ENCODE measurements at regions not wholly inside any gene's neighbourhood (a gene's known extent, or its start where the extent isn't known, plus 50 kb on each side); places are given as distances from the start of the nearest gene placed in this dataset.
A peak's percentile ranks its signal among the peaks of the same experiment; 100 is the strongest.

DNA sequence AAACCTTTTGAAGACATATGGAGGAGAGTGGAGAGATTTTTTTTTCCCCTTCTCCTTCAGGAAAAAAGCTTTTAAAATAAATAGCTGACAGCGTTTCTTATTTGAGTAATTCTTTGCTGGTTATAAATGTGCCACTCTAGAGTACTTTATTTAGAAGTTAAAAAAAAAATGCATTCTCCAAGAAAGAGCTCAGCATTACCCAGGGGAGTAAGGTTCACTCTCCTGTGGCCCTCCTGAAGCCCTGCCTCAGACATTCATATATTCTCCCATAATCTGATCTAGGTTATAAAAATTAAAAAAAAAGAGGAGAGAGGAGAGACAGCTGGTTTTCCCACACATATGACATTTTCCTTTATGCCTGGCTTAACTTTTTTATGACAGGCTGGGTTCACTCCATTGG is 545.2 kb upstream of the CADM1 start:
- Histone ChIP-seq H3K4me1 (ENCODE audit: control insufficient read depth in 4 of 4, insufficient read depth in 4 of 4, low read length in 3 of 4) (no peaks in the 10 kb centered on the region), H3K9me3 (ENCODE audit: control insufficient read depth in 4 of 4, low read length in 3 of 4) (no peaks in the 10 kb centered on the region), H3K4me3 (ENCODE audit: low read depth in 1 of 3, low read length in 3 of 3) (no peak overlapping the region), H3K27me3 (ENCODE audit: control insufficient read depth in 4 of 4, insufficient read depth in 4 of 4, low read length in 3 of 4) (no peaks in the 10 kb centered on the region), H3K9ac (ENCODE audit: low read depth in 1 of 2, low read length in 2 of 2) (no peak overlapping the region), H3K36me3 (ENCODE audit: control insufficient read depth in 4 of 4, insufficient read depth in 3 of 4, low read depth in 1 of 4, low read length in 3 of 4) (no peaks in the 10 kb centered on the region), H3K27ac (ENCODE audit: low read depth in 1 of 2, low read length in 2 of 2) (no peak overlapping the region)
- WGBS = 52% methylated on average over 1 of the region's 1 CpG
- DNase-seq (ENCODE audit: low spot score) = no peak
- TF ChIP-seq FOXA2 (IDR thresholded peaks at IDR 0.05) = no peak
- TF ChIP-seq, protein P1, sequence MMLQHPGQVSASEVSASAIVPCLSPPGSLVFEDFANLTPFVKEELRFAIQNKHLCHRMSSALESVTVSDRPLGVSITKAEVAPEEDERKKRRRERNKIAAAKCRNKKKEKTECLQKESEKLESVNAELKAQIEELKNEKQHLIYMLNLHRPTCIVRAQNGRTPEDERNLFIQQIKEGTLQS (IDR thresholded peaks at IDR 0.05) = no peak
- TF ChIP-seq SP1 (IDR thresholded peaks at IDR 0.05) = no peak

DNA sequence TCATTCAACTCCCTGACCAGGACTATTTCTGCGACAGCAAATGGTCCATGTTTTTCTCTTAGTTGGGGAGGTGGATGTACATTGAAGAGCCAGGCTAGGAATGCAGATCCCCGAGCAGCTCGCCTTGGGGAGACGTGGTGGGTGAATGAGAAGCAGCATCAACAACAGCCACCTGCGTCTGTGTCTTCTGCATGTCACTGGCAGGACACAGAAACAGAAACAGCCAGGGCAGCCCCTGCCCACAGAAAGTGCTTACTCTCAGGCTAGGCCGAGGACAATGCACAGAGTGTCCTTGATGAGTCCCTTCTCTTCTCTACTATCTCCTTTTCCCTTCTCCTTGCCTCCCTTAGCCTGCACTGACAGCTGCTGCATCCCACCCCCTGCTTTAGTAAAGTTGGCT is 541.9 kb upstream of the CADM1 start:
- no peaks in the 10 kb centered on the region for H3K27me3 ChIP-seq (ENCODE audit: control insufficient read depth in 4 of 4, insufficient read depth in 4 of 4, low read length in 3 of 4)
- H3K9ac ChIP-seq (ENCODE audit: low read depth in 1 of 2, low read length in 2 of 2) = no peak overlapping the region
- DNase-seq (ENCODE audit: low spot score) = no peak
- H3K9me3 ChIP-seq (ENCODE audit: control insufficient read depth in 4 of 4, low read length in 3 of 4) = no peaks in the 10 kb centered on the region
- H3K4me1 ChIP-seq (ENCODE audit: control insufficient read depth in 4 of 4, insufficient read depth in 4 of 4, low read length in 3 of 4) = no peaks in the 10 kb centered on the region
- H3K4me3 ChIP-seq (ENCODE audit: low read depth in 1 of 3, low read length in 3 of 3) = no peak overlapping the region
- TF ChIP-seq NR2F2 (IDR thresholded peaks at IDR 0.05) (no peak), YY1 (IDR thresholded peaks at IDR 0.05) (no peak), EGR1 (IDR thresholded peaks at IDR 0.05; ENCODE audit: low read depth in 2 of 2) (no peak)
- TF ChIP-seq, protein P2, sequence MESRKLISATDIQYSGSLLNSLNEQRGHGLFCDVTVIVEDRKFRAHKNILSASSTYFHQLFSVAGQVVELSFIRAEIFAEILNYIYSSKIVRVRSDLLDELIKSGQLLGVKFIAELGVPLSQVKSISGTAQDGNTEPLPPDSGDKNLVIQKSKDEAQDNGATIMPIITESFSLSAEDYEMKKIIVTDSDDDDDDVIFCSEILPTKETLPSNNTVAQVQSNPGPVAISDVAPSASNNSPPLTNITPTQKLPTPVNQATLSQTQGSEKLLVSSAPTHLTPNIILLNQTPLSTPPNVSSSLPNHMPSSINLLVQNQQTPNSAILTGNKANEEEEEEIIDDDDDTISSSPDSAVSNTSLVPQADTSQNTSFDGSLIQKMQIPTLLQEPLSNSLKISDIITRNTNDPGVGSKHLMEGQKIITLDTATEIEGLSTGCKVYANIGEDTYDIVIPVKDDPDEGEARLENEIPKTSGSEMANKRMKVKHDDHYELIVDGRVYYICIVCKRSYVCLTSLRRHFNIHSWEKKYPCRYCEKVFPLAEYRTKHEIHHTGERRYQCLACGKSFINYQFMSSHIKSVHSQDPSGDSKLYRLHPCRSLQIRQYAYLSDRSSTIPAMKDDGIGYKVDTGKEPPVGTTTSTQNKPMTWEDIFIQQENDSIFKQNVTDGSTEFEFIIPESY (IDR thresholded peaks at IDR 0.05) = no peak
- TF ChIP-seq, protein P3, sequence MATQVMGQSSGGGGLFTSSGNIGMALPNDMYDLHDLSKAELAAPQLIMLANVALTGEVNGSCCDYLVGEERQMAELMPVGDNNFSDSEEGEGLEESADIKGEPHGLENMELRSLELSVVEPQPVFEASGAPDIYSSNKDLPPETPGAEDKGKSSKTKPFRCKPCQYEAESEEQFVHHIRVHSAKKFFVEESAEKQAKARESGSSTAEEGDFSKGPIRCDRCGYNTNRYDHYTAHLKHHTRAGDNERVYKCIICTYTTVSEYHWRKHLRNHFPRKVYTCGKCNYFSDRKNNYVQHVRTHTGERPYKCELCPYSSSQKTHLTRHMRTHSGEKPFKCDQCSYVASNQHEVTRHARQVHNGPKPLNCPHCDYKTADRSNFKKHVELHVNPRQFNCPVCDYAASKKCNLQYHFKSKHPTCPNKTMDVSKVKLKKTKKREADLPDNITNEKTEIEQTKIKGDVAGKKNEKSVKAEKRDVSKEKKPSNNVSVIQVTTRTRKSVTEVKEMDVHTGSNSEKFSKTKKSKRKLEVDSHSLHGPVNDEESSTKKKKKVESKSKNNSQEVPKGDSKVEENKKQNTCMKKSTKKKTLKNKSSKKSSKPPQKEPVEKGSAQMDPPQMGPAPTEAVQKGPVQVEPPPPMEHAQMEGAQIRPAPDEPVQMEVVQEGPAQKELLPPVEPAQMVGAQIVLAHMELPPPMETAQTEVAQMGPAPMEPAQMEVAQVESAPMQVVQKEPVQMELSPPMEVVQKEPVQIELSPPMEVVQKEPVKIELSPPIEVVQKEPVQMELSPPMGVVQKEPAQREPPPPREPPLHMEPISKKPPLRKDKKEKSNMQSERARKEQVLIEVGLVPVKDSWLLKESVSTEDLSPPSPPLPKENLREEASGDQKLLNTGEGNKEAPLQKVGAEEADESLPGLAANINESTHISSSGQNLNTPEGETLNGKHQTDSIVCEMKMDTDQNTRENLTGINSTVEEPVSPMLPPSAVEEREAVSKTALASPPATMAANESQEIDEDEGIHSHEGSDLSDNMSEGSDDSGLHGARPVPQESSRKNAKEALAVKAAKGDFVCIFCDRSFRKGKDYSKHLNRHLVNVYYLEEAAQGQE (IDR thresholded peaks at IDR 0.05) = no peak
- no peak overlapping the region for H3K27ac ChIP-seq (ENCODE audit: low read depth in 1 of 2, low read length in 2 of 2)
- WGBS = 89% methylated on average over 6 of the region's 6 CpGs
- no peaks in the 10 kb centered on the region for H3K36me3 ChIP-seq (ENCODE audit: control insufficient read depth in 4 of 4, insufficient read depth in 3 of 4, low read depth in 1 of 4, low read length in 3 of 4)

DNA sequence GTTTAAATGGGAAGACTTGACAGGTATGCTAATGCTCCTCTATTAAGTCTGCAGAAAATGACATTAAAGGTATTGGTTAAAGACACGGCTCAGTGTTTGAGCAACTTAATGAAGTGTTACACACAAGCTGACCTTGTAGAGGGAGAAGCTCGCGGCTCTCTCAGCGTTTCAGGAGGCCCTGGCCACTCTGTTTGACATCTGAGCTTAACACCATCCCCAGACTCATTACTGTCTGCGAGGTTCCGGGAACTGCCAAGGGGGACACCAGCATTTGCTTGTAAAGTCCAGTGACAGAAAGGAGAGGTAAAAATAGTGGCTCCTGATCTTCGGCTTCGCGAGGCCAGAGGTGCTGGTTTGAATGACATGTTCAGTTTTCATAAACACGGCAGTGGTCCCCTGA is 540.7 kb upstream of the CADM1 start:
- Histone ChIP-seq H3K27ac (ENCODE audit: low read depth in 1 of 2, low read length in 2 of 2) (no peak overlapping the region), H3K4me3 (ENCODE audit: low read depth in 1 of 3, low read length in 3 of 3) (no peak overlapping the region), H3K9me3 (ENCODE audit: control insufficient read depth in 4 of 4, low read length in 3 of 4) (no peaks in the 10 kb centered on the region), H3K9ac (ENCODE audit: low read depth in 1 of 2, low read length in 2 of 2) (no peak overlapping the region), H3K4me1 (ENCODE audit: control insufficient read depth in 4 of 4, insufficient read depth in 4 of 4, low read length in 3 of 4) (no peaks in the 10 kb centered on the region), H3K36me3 (ENCODE audit: control insufficient read depth in 4 of 4, insufficient read depth in 3 of 4, low read depth in 1 of 4, low read length in 3 of 4) (no peaks in the 10 kb centered on the region), H3K27me3 (ENCODE audit: control insufficient read depth in 4 of 4, insufficient read depth in 4 of 4, low read length in 3 of 4) (no peaks in the 10 kb centered on the region)
- TF ChIP-seq YY1 (IDR thresholded peaks at IDR 0.05) (no peak), HNF4G (IDR thresholded peaks at IDR 0.05) (no peak), SP1 (IDR thresholded peaks at IDR 0.05) (no peak), FOXA2 (IDR thresholded peaks at IDR 0.05) (no peak)
- TF ChIP-seq, protein P4, sequence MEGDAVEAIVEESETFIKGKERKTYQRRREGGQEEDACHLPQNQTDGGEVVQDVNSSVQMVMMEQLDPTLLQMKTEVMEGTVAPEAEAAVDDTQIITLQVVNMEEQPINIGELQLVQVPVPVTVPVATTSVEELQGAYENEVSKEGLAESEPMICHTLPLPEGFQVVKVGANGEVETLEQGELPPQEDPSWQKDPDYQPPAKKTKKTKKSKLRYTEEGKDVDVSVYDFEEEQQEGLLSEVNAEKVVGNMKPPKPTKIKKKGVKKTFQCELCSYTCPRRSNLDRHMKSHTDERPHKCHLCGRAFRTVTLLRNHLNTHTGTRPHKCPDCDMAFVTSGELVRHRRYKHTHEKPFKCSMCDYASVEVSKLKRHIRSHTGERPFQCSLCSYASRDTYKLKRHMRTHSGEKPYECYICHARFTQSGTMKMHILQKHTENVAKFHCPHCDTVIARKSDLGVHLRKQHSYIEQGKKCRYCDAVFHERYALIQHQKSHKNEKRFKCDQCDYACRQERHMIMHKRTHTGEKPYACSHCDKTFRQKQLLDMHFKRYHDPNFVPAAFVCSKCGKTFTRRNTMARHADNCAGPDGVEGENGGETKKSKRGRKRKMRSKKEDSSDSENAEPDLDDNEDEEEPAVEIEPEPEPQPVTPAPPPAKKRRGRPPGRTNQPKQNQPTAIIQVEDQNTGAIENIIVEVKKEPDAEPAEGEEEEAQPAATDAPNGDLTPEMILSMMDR (IDR thresholded peaks at IDR 0.05; ENCODE audit: low read depth, low read length, missing input control) = no peak
- peak; percentile 21 for DNase-seq (ENCODE audit: low spot score)
- 56% methylated on average over 10 of the region's 10 CpGs for WGBS
